Stomach smooth muscle (tissue), 2 donors: ENCODE measurements at regions not wholly inside any gene's neighbourhood (a gene's known extent, or its start where the extent isn't known, plus 50 kb on each side); places are given as distances from the start of the nearest gene placed in this dataset.

Experiments used
- H3K27ac ChIP-seq: one replicate; pipeline ENCODE4 v1.7.0; 2013; ENCODE audit warnings: mild to moderate bottlenecking, low read length, inconsistent platforms
- H3K27me3 ChIP-seq, 2 donors: one replicate each; pipeline ENCODE4 v1.7.0; 2013; ENCODE audit warnings: low read length in 2 of 2; ENCODE audit not compliant: insufficient read depth in 2 of 2, control insufficient read depth in 1 of 2
- H3K36me3 ChIP-seq, 2 donors: one replicate each; pipeline ENCODE4 v1.7.0; 2013; ENCODE audit warnings: low read length in 2 of 2; ENCODE audit not compliant: control insufficient read depth in 2 of 2, insufficient read depth in 2 of 2
- H3K4me1 ChIP-seq: one replicate; pipeline ENCODE4 v1.7.0; 2013; ENCODE audit warnings: low read length; ENCODE audit not compliant: control insufficient read depth, insufficient read depth
- H3K4me3 ChIP-seq, 2 donors: one replicate each; pipeline ENCODE4 v1.7.0; 2013; ENCODE audit warnings: low read length in 2 of 2
- H3K9ac ChIP-seq, 2 donors: one replicate each; pipeline ENCODE4 v1.7.0; 2013; ENCODE audit warnings: low read length in 2 of 2, mild to moderate bottlenecking in 1 of 2
- H3K9me3 ChIP-seq, 2 donors: one replicate each; pipeline ENCODE4 v1.7.0; 2013; ENCODE audit warnings: low read length in 2 of 2; ENCODE audit not compliant: control insufficient read depth in 2 of 2
- donor health status: healthy.
- donor health status: Pancreatic carcinoma.

DNA sequence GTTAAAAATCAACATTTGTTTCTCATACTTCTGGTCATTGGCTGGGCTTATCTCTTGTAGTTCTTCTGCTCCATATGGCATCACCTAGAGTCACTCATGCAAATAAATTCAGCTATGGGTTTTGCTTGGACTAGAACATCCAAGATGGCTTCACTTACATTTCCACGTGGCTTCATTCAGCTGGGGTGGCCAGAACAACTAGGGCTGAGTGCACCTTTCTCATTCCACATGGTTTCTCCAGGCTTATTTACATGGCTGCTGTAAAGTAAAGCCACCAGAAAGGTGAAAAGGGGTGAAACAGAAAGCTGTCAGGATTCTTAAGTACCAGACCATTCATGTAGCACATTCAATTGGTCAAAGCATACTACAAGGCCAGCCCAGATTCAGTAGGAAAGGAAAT is 151.1 kb upstream of the BMP2 start:
- no peaks in the 10 kb centered on the region for H3K27me3 ChIP-seq
- H3K4me1 ChIP-seq, result no peaks in the 10 kb centered on the region
- no peak overlapping the region for H3K4me3 ChIP-seq
- H3K27ac ChIP-seq, result no peak overlapping the region
- H3K36me3 ChIP-seq, result no peaks in the 10 kb centered on the region
- H3K9me3 ChIP-seq, result no peaks in the 10 kb centered on the region
- H3K9ac ChIP-seq, result no peak overlapping the region

DNA sequence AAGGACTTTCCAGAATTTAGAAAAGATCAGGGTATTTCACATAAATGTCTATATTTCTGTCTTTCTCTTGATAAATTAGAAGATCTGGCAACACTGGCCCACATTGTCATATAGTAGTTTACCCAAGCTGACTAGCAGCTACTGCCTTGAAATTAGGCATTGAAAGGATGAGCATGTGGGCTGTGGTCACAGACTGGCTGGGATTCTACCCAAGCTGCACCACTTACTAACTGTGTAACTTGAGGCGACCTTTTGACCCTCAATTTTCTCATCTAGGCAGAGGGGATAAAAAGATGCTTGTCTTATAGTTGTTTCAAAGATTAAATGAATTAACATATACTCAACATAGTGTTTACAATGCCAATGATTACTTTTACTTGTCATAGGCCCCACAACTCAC is 152.7 kb upstream of the BMP2 start:
- Histone ChIP-seq H3K27ac (no peak overlapping the region), H3K27me3 (no peaks in the 10 kb centered on the region), H3K4me1 (no peaks in the 10 kb centered on the region), H3K36me3 (no peaks in the 10 kb centered on the region), H3K9me3 (no peaks in the 10 kb centered on the region), H3K4me3 (no peak overlapping the region), H3K9ac (no peak overlapping the region)

DNA sequence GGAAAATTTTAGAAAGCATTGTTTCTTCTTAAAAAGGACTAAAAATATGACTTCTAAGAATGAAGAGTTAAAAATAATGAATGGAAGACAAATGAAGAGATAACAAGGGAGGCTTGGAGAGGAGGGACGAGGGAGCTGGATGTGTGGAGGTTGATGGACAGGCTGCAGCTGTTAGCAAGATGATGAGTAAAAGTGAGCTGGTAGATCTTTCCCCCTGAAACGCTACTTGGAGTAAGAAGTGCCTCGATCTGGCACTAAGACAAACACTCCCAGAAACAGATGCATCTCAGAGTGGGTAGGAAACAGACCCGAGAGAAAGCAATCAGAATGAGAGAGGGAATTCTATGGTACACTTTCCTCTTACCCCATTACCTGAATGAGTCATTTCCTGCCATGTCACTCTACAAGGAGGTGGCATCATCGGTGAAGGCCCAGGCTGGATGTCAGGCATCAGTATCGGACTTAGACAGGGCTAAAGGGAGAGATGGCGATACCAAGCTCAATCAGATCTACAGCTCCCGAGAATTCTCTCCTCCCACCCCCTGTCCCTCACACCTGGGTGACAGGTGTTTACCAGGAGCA is 154.1 kb upstream of the BMP2 start:
- no peaks in the 10 kb centered on the region for H3K36me3 ChIP-seq
- H3K9me3 ChIP-seq, result no peaks in the 10 kb centered on the region
- no peak overlapping the region for H3K9ac ChIP-seq
- H3K4me3 ChIP-seq, result no peak overlapping the region
- H3K27me3 ChIP-seq, result no peaks in the 10 kb centered on the region
- H3K4me1 ChIP-seq, result no peaks in the 10 kb centered on the region
- H3K27ac ChIP-seq, result no peak overlapping the region

- Histone ChIP-seq H3K36me3 (no peaks in the 10 kb centered on the region), H3K9me3 (no peaks in the 10 kb centered on the region), H3K4me3 (no peak overlapping the region), H3K4me1 (no peaks in the 10 kb centered on the region), H3K9ac (no peak overlapping the region), H3K27ac (no peak overlapping the region), H3K27me3 (no peaks in the 10 kb centered on the region)
These were observed 154.9 kb upstream of the BMP2 start for GRCh38 chr20:6612606-6612923.

GRCh38 chr20:6611911-6612605 is 155.4 kb upstream of the BMP2 start:
- Histone ChIP-seq H3K4me3 (no peak overlapping the region), H3K9ac (no peak overlapping the region), H3K36me3 (no peaks in the 10 kb centered on the region), H3K9me3 (no peaks in the 10 kb centered on the region), H3K4me1 (no peaks in the 10 kb centered on the region), H3K27ac (no peak overlapping the region), H3K27me3 (no peaks in the 10 kb centered on the region)

DNA sequence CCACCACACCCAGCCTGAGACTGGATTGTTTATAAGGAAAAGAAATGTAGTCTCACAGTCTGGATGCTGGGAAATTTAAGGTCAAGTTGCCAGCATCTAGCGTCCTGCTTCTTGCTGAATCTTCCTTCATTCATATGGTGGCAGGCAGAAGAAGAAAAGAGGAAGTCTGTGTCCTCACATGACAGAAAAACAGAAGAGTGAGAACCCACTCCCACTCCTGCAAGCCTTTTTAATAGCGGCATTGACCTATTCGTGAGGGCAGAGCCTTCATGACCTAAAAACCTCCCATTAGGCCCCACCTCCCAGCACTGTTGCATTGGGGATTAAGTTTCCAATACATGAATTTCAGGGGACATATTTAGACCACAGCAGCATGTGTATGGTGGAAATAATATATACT is 160.8 kb upstream of the BMP2 start:
- no peak overlapping the region for H3K27ac ChIP-seq
- H3K27me3 ChIP-seq, result no peaks in the 10 kb centered on the region
- H3K36me3 ChIP-seq, result no peaks in the 10 kb centered on the region
- H3K9me3 ChIP-seq, result no peaks in the 10 kb centered on the region
- no peaks in the 10 kb centered on the region for H3K4me1 ChIP-seq
- H3K4me3 ChIP-seq, result no peak overlapping the region
- H3K9ac ChIP-seq, result no peak overlapping the region

GRCh38 chr20:6605055-6605935 is 162.2 kb upstream of the BMP2 start:
- H3K27ac ChIP-seq, result no peak overlapping the region
- H3K27me3 ChIP-seq, result no peaks in the 10 kb centered on the region
- no peaks in the 10 kb centered on the region for H3K4me1 ChIP-seq
- no peaks in the 10 kb centered on the region for H3K9me3 ChIP-seq
- H3K36me3 ChIP-seq, result no peaks in the 10 kb centered on the region
- no peak overlapping the region for H3K4me3 ChIP-seq
- no peak overlapping the region for H3K9ac ChIP-seq

DNA sequence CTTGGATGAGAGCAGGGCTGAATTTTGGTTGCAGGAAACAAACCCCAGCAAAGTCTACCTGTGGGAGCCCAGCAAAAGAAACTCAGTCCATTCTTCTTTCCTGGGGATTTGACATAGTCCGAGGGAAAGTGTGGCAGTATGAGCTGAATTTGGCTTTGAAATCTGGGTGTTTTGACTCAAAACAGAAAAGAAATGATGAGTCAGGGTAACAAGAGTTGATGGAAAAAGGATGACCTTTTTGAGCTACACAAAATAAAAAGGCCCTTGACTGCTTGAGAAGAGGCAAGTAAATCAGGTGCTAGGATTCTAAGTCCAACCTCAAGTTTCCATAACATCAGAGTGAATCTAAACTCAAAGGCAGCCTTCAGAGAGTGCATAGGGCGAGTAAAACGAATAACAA is 163.3 kb upstream of the BMP2 start:
- Histone ChIP-seq H3K9me3 (no peaks in the 10 kb centered on the region), H3K4me1 (no peaks in the 10 kb centered on the region), H3K9ac (no peak overlapping the region), H3K27me3 (no peaks in the 10 kb centered on the region), H3K4me3 (no peak overlapping the region), H3K36me3 (no peaks in the 10 kb centered on the region), H3K27ac (no peak overlapping the region)

DNA sequence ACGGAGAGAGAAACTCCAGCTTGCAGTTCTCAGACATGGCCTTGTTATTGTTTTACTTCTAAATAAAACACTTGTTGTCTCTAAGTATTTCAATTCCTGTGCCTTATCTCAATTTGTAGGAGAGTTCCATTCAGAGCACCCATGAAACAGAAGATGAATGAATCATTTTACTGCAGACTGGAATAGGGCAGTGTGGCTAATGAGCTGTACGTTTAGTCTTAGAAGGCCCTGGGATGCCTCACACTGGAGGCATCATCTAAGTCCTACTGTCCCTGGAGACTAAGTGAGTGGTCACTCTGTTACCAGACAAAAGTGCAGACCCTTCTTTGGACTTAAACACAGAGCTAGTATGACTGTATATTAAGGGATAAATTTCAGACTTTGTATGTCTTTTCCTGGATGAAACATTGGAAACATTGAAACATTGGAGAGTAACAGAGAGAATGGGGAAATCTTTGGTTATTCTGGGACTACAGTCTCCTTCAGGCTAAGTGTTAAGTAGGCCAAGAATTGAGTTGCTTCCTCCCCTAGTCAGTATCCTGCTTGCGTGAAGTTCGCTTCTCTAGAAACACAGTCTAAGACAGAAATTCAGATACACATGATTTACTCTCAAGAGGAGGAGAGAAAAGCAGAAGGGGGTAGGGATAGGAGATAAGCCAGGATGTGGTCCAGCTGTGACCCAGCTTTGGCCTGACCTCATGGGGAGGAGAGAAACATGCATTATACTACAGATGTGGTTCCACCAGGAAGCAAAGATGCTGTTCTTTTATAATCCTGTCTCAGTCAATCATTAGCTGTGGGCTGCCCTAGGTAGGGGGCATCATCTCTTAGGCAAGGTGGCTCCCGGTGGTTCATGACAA is 167.4 kb upstream of the BMP2 start:
- no peak overlapping the region for H3K27ac ChIP-seq
- H3K36me3 ChIP-seq, result no peaks in the 10 kb centered on the region
- H3K4me1 ChIP-seq, result no peaks in the 10 kb centered on the region
- H3K9ac ChIP-seq, result no peak overlapping the region
- no peak overlapping the region for H3K4me3 ChIP-seq
- H3K9me3 ChIP-seq, result no peaks in the 10 kb centered on the region
- no peaks in the 10 kb centered on the region for H3K27me3 ChIP-seq

DNA sequence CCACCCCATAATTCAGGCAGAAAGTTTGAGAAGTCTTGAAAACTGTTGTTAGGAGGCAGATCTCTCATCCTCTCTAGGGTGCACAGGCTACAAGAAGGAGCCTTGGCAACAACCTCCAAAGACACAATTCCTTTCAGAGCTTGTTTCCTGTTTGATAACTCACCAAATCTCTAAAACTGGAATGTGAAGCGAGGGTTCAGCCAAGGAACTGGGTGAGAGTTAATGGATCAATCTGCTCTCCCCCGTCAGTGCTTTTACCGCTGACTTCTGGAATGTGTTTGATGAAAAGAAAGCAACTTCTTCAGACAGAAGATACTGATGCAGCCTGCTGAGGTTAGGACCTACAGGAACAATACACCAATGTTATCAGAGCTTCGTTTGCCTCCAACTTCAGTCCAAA is 171.8 kb upstream of the BMP2 start:
- no peaks in the 10 kb centered on the region for H3K4me1 ChIP-seq
- no peak overlapping the region for H3K9ac ChIP-seq
- no peaks in the 10 kb centered on the region for H3K9me3 ChIP-seq
- no peak overlapping the region for H3K4me3 ChIP-seq
- H3K27me3 ChIP-seq, result no peaks in the 10 kb centered on the region
- no peaks in the 10 kb centered on the region for H3K36me3 ChIP-seq
- no peak overlapping the region for H3K27ac ChIP-seq
